K562 (cell line): ENCODE measurements at regions not wholly inside any gene's neighbourhood (a gene's known extent, or its start where the extent isn't known, plus 50 kb on each side); places are given as distances from the start of the nearest gene placed in this dataset.

Experiments
- ATAC-seq: fragments of 200-7000 bp; cut with Tn5 transposase; 3 replicates; pipeline ENCODE4 v1.9.1; 2020; ENCODE audit warnings: moderate library complexity
- BruUV-seq: library from RNA; stranded (reverse); fragments of 400-500 nt; replicated peaks from 2 replicates; lab custom pipeline; 2021; lab: Mats Ljungman, UMichigan
- CTCF ChIA-PET: fragments of 300-600 bp; formaldehyde crosslinking; extraction: SDS; loops from one replicate; lab custom pipeline; 2021; ENCODE audit warnings: low intra/inter-chr PET ratio; lab: Yijun Ruan, JAX
- POLR2A ChIA-PET: fragments of 300-600, 350-650 bp; sonication (Branson Sonifier 250); formaldehyde crosslinking; extraction: SDS; loops from one replicate; lab custom pipeline; 2021; ENCODE audit warnings: antibody characterized with exemption, inconsistent platforms; lab: Yijun Ruan, JAX
- DNase-seq, 4 experiments: peaks; one replicate each; pipeline versions ENCODE4 v3.0.0 to v3.0.0-alpha.2; 2011 to 2018; ENCODE audit warnings: low spot score in 3 of 4, mixed read lengths in 3 of 4; ENCODE audit errors: extremely low read depth in 1 of 4
- FAIRE-seq: peaks from 2 replicates; lab custom pipeline; 2011; peaks lifted over from hg19 to GRCh38; lab: Jason Lieb, UNC
- H2AFZ ChIP-seq: 2 replicates; pipeline ENCODE4 v1.6.0; 2011; ENCODE audit warnings: low read depth, low read length, control low read depth, inconsistent platforms
- H3K27ac ChIP-seq: fragments of 200-600 bp; 3 replicates; pipeline ENCODE4 v1.8.0; 2011; ENCODE audit warnings: low read depth, mild to moderate bottlenecking, control low read depth, inconsistent platforms, low read length, moderate library complexity, mixed read lengths; ENCODE audit errors: extremely low read depth
- H3K27me3 ChIP-seq, 2 experiments: fragments of 300-600 bp in 1 of 2; 2 replicates in 1 of 2; 3 replicates in 1 of 2; pipeline versions ENCODE4 v1.6.0 to v1.8.0; 2011; ENCODE audit warnings: inconsistent platforms in 2 of 2, low read length in 2 of 2, mild to moderate bottlenecking in 1 of 2, mixed read lengths in 1 of 2, moderate library complexity in 1 of 2; ENCODE audit not compliant: control insufficient read depth in 2 of 2, insufficient read depth in 2 of 2
- H3K36me3 ChIP-seq: fragments of 300-600 bp; 3 replicates; pipeline ENCODE4 v1.8.0; 2011; ENCODE audit warnings: mild to moderate bottlenecking, low read length, inconsistent platforms; ENCODE audit not compliant: control insufficient read depth, insufficient read depth
- H3K4me1 ChIP-seq, 2 experiments: fragments of 200-600 bp in 1 of 2; replicated peaks in 1 of 2; 2 replicates in 1 of 2; 3 replicates in 1 of 2; pipeline versions ENCODE4 v1.5.1 to v1.8.0; 2011; ENCODE audit warnings: inconsistent platforms in 2 of 2, low read length in 2 of 2, mild to moderate bottlenecking in 1 of 2, mixed read lengths in 1 of 2, moderate library complexity in 1 of 2; ENCODE audit not compliant: control insufficient read depth in 2 of 2, insufficient read depth in 2 of 2
- H3K4me2 ChIP-seq: 2 replicates; pipeline ENCODE4 v1.6.1; 2011; ENCODE audit warnings: low read length, control low read depth, inconsistent platforms, mixed read lengths; ENCODE audit not compliant: insufficient read depth
- H3K4me3 ChIP-seq: fragments of 200-600 bp; sonication (generic), shearing (Covaris generic); 2 replicates; pipeline ENCODE4 v1.5.1; 2016; ENCODE audit warnings: control low read depth, inconsistent platforms
- H3K79me2 ChIP-seq: fragments of 200-600 bp; 3 replicates; pipeline ENCODE4 v1.8.0; 2011; ENCODE audit warnings: low read length, inconsistent platforms; ENCODE audit not compliant: control insufficient read depth, insufficient read depth
- H3K9ac ChIP-seq, 2 experiments: 2 replicates each; pipeline versions ENCODE4 v1.6.0 to v1.6.1; 2011; ENCODE audit warnings: low read depth in 2 of 2, low read length in 2 of 2, control low read depth in 1 of 2, inconsistent platforms in 1 of 2, mild to moderate bottlenecking in 1 of 2, mixed read lengths in 1 of 2; ENCODE audit not compliant: insufficient read depth in 1 of 2
- H3K9me1 ChIP-seq: one replicate; pipeline ENCODE4 v1.6.0; 2011; ENCODE audit warnings: inconsistent platforms, mild to moderate bottlenecking, low read length, moderate library complexity; ENCODE audit not compliant: control insufficient read depth, insufficient read depth
- H3K9me3 ChIP-seq: replicated peaks from 2 replicates; pipeline ENCODE4 v1.5.1; 2011; ENCODE audit warnings: low read depth, low read length, inconsistent platforms; ENCODE audit not compliant: control insufficient read depth, insufficient read depth
- H4K20me1 ChIP-seq: replicated peaks from 2 replicates; pipeline ENCODE4 v1.6.1; 2011; ENCODE audit warnings: low read length, inconsistent platforms, mixed read lengths; ENCODE audit not compliant: control insufficient read depth, insufficient read depth
- C11orf30 ChIP-seq: fragments of 450-650 bp; IDR thresholded peaks from 2 replicates; pipeline ENCODE4 v1.6.1; 2016; ENCODE audit warnings: low read depth, mild to moderate bottlenecking
- E2F3 ChIP-seq: fragments of 250-450 bp; sonication (Bioruptor Pico); IDR thresholded peaks from 2 replicates; pipeline ENCODE4 v1.4.0; 2020; ENCODE audit warnings: mild to moderate bottlenecking
- JUNB ChIP-seq: fragments of 450-650 bp; formaldehyde crosslinking; conservative IDR thresholded peaks from 2 replicates; pipeline ENCODE4 v1.4.0; 2020; ENCODE audit warnings: mild to moderate bottlenecking
- MEF2A ChIP-seq: IDR thresholded peaks from 2 replicates; pipeline ENCODE4 v1.6.1; 2011; ENCODE audit warnings: low read depth, mild to moderate bottlenecking, low read length, moderate library complexity; ENCODE audit not compliant: control insufficient read depth
- PTRF ChIP-seq: fragments of 450-650 bp; IDR thresholded peaks from 2 replicates; pipeline ENCODE4 v1.6.1; 2016; ENCODE audit warnings: mild to moderate bottlenecking, missing genetic modification characterization, missing compliant biosample characterization
- ZFP30 ChIP-seq: fragments of 250-450 bp; sonication (Bioruptor Pico); IDR thresholded peaks from 2 replicates; pipeline ENCODE4 v1.8.0; 2022; ENCODE audit warnings: moderate library complexity, mild to moderate bottlenecking, inconsistent platforms, borderline replicate concordance
- ZNF121 ChIP-seq: sonication (generic); formaldehyde crosslinking; conservative IDR thresholded peaks from 2 replicates; pipeline ENCODE4 v1.8.0; 2022; ENCODE audit warnings: missing genetic modification reagents
- ZNF232 ChIP-seq: sonication (generic); formaldehyde crosslinking; IDR thresholded peaks from 2 replicates; pipeline ENCODE4 v1.8.0; 2022; ENCODE audit warnings: mild to moderate bottlenecking, missing genetic modification reagents
- ZNF696 ChIP-seq: fragments of 250-450 bp; sonication (Bioruptor Pico); conservative IDR thresholded peaks from 2 replicates; pipeline ENCODE4 v1.4.0; 2020; ENCODE audit warnings: mild to moderate bottlenecking, moderate library complexity
- WGBS: fragments of 100-300 bp; shearing (Covaris generic); methylation state at CpG from one replicate; pipeline ENCODE4 v1.1.6; 2016; ENCODE audit warnings: low coverage, mixed read lengths; ENCODE audit not compliant: insufficient coverage; ENCODE audit errors: missing lambda C conversion rate; 5-methylcytosine and 5-hydroxymethylcytosine counted together
- in situ Hi-C: fragments of 300-500 bp; cut with MboI; formaldehyde crosslinking; loops from 4 replicates; pipeline ENCODE4 v1.15.0; 2018; ENCODE audit warnings: inconsistent platforms, mixed read lengths
- intact Hi-C: fragments of 100-400 bp; cut with micrococcal nuclease; formaldehyde crosslinking; loops from 2 replicates; pipeline ENCODE4 v1.14.2; 2022
- TF ChIP-seq, protein P1 (sequence below): fragments of 250-450 bp; sonication (Bioruptor Pico); IDR thresholded peaks from 2 replicates; pipeline ENCODE4 v1.8.0; 2021; ENCODE audit warnings: mild to moderate bottlenecking, moderate library complexity
- TF ChIP-seq, protein P2 (sequence below): sonication (generic); formaldehyde crosslinking; IDR thresholded peaks from 2 replicates; pipeline ENCODE4 v1.8.0; 2022; ENCODE audit warnings: mild to moderate bottlenecking, missing genetic modification reagents, borderline replicate concordance
- TF ChIP-seq, protein P3 (sequence below): sonication (generic); formaldehyde crosslinking; IDR thresholded peaks from 2 replicates; pipeline ENCODE4 v1.8.1; 2023; ENCODE audit warnings: mild to moderate bottlenecking, missing genetic modification reagents
- TF ChIP-seq, protein P4 (sequence below): sonication (generic); formaldehyde crosslinking; IDR thresholded peaks from 2 replicates; pipeline ENCODE4 v1.8.0; 2022; ENCODE audit warnings: mild to moderate bottlenecking, missing genetic modification reagents

DNA sequence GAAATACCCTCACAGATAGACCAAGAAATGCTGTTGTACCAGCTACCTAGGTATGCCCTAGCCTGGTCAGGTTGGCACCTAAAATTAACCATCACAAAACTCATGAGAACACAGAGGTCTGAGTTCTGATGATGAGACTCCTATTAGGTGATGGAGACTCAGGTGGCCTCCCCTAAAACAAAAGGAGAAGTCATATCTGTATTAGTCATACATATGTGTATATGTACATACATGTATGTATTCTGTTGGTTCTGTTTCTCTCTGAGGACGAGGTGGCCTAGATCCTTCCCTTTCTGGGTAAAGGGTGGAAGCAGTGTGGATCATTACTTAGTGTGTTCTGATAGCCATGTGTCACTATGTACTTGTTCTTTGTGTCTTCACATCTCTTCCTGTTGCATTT lies 207.2 kb upstream of the PRSS1 start:
- WGBS = 0% methylated on average over 1 of the region's 1 CpG
- Histone ChIP-seq H4K20me1 (no peaks in the 10 kb centered on the region), H3K9ac (no peak overlapping the region), H3K4me3 (no peak overlapping the region), H3K27ac (no peak overlapping the region), H3K4me2 (no peak overlapping the region), H3K27me3 (peaks cover 0 to 3% of the 10 kb centered on the region in 2 experiments; a peak in 2 of 5 replicates), H3K9me1 (no peaks in the 10 kb centered on the region), H3K9me3 (no peaks in the 10 kb centered on the region), H2AFZ (no peak overlapping the region), H3K4me1 (no peaks in the 10 kb centered on the region), H3K79me2 (no peaks in the 10 kb centered on the region), H3K36me3 (no peaks in the 10 kb centered on the region)
- intact Hi-C loops (no loop called here), in situ Hi-C loops (no loop called here)
- TF ChIP-seq MEF2A = no peak
- TF ChIP-seq PTRF (tag) = no peak
- no peak for TF ChIP-seq ZNF696 (CRISPR knock-in tag)
- no peak for TF ChIP-seq ZFP30 (CRISPR knock-in tag)
- TF ChIP-seq ZNF232 (CRISPR knock-in tag) = no peak
- no peak for TF ChIP-seq E2F3 (CRISPR knock-in tag)
- TF ChIP-seq C11orf30 = no peak
- TF ChIP-seq, protein P1, sequence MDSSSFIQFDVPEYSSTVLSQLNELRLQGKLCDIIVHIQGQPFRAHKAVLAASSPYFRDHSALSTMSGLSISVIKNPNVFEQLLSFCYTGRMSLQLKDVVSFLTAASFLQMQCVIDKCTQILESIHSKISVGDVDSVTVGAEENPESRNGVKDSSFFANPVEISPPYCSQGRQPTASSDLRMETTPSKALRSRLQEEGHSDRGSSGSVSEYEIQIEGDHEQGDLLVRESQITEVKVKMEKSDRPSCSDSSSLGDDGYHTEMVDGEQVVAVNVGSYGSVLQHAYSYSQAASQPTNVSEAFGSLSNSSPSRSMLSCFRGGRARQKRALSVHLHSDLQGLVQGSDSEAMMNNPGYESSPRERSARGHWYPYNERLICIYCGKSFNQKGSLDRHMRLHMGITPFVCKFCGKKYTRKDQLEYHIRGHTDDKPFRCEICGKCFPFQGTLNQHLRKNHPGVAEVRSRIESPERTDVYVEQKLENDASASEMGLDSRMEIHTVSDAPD (CRISPR knock-in tag) = no peak
- TF ChIP-seq, protein P2, sequence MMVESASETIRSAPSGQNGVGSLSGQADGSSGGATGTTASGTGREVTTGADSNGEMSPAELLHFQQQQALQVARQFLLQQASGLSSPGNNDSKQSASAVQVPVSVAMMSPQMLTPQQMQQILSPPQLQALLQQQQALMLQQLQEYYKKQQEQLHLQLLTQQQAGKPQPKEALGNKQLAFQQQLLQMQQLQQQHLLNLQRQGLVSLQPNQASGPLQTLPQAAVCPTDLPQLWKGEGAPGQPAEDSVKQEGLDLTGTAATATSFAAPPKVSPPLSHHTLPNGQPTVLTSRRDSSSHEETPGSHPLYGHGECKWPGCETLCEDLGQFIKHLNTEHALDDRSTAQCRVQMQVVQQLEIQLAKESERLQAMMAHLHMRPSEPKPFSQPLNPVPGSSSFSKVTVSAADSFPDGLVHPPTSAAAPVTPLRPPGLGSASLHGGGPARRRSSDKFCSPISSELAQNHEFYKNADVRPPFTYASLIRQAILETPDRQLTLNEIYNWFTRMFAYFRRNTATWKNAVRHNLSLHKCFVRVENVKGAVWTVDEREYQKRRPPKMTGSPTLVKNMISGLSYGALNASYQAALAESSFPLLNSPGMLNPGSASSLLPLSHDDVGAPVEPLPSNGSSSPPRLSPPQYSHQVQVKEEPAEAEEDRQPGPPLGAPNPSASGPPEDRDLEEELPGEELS = no peak
- TF ChIP-seq, protein P3, sequence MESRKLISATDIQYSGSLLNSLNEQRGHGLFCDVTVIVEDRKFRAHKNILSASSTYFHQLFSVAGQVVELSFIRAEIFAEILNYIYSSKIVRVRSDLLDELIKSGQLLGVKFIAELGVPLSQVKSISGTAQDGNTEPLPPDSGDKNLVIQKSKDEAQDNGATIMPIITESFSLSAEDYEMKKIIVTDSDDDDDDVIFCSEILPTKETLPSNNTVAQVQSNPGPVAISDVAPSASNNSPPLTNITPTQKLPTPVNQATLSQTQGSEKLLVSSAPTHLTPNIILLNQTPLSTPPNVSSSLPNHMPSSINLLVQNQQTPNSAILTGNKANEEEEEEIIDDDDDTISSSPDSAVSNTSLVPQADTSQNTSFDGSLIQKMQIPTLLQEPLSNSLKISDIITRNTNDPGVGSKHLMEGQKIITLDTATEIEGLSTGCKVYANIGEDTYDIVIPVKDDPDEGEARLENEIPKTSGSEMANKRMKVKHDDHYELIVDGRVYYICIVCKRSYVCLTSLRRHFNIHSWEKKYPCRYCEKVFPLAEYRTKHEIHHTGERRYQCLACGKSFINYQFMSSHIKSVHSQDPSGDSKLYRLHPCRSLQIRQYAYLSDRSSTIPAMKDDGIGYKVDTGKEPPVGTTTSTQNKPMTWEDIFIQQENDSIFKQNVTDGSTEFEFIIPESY (CRISPR knock-in tag) = no peak
- no peak for TF ChIP-seq JUNB (CRISPR knock-in tag)
- TF ChIP-seq, protein P4, sequence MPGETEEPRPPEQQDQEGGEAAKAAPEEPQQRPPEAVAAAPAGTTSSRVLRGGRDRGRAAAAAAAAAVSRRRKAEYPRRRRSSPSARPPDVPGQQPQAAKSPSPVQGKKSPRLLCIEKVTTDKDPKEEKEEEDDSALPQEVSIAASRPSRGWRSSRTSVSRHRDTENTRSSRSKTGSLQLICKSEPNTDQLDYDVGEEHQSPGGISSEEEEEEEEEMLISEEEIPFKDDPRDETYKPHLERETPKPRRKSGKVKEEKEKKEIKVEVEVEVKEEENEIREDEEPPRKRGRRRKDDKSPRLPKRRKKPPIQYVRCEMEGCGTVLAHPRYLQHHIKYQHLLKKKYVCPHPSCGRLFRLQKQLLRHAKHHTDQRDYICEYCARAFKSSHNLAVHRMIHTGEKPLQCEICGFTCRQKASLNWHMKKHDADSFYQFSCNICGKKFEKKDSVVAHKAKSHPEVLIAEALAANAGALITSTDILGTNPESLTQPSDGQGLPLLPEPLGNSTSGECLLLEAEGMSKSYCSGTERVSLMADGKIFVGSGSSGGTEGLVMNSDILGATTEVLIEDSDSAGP (CRISPR knock-in tag) = no peak
- no peak for TF ChIP-seq ZNF121 (CRISPR knock-in tag)
- CTCF ChIA-PET = interaction anchor here (0.6 kb wide), 1 partner anchor 14 kb away, joined by 3 read pairs; no protein-coding TSS in a partner anchor
- POLR2A ChIA-PET = no interaction called here
- ATAC-seq (no peak), FAIRE-seq (no peak), DNase-seq (no peak)
- no TSS peak for BruUV-seq
